A549 (cell line): ENCODE measurements at regions not wholly inside any gene's neighbourhood (a gene's known extent, or its start where the extent isn't known, plus 50 kb on each side); places are given as distances from the start of the nearest gene placed in this dataset.

Experiments used
- ATAC-seq, 2 experiments: fragments of 200-7000 bp in 1 of 2; fragments of >200 bp in 1 of 2; cut with Nextera tagmentation in 1 of 2; cut with Tn5 transposase in 1 of 2; 3 replicates each; pipeline versions ENCODE4 v1.8.0 to v1.9.1; 2018 to 2020; ENCODE audit warnings: mild to moderate bottlenecking in 1 of 2, moderate library complexity in 1 of 2
- CTCF ChIA-PET: fragments of 300-600 bp; sonication (Branson Sonifier 250); formaldehyde crosslinking; extraction: SDS; loops from one replicate; lab custom pipeline; 2021; ENCODE audit warnings: antibody characterized with exemption, inconsistent platforms; lab: Yijun Ruan, JAX
- POLR2A ChIA-PET: fragments of 350-600 bp; formaldehyde crosslinking; extraction: SDS; loops from one replicate; lab custom pipeline; 2021; ENCODE audit warnings: antibody characterized with exemption, inconsistent platforms; lab: Yijun Ruan, JAX
- DNase-seq, 2 experiments: peaks; one replicate each; pipeline versions ENCODE4 v3.0.0 to v3.0.0-alpha.2; 2011 to 2016; ENCODE audit warnings: low read depth in 1 of 2, low spot score in 1 of 2
- FAIRE-seq: peaks from 2 replicates; lab custom pipeline; 2011; peaks lifted over from hg19 to GRCh38; lab: Jason Lieb, UNC
- H3K27ac ChIP-seq, 2 experiments: fragments of >200 bp; sonication (Bioruptor Twin); formaldehyde crosslinking; 3 replicates each; pipeline ENCODE4 v1.5.1; 2016 to 2017
- H3K4me1 ChIP-seq: fragments of >200 bp; sonication (Bioruptor Twin); formaldehyde crosslinking; 3 replicates; pipeline ENCODE4 v1.6.1; 2016
- H3K4me2 ChIP-seq: fragments of >200 bp; sonication (Bioruptor Twin); formaldehyde crosslinking; 3 replicates; pipeline ENCODE4 v1.6.1; 2016
- H3K4me3 ChIP-seq: fragments of >200 bp; sonication (Bioruptor Twin); formaldehyde crosslinking; 3 replicates; pipeline ENCODE4 v1.5.1; 2016
- H3K9me3 ChIP-seq: fragments of >200 bp; sonication (Bioruptor Twin); formaldehyde crosslinking; 3 replicates; pipeline ENCODE4 v1.6.1; 2016
- ATOH8 ChIP-seq: fragments of 250-450 bp; sonication (Bioruptor Pico); IDR thresholded peaks from 2 replicates; pipeline ENCODE4 v1.5.0; 2020; ENCODE audit warnings: low read depth, mild to moderate bottlenecking, moderate library complexity
- BHLHE40 ChIP-seq: IDR thresholded peaks from 2 replicates; pipeline ENCODE4 v1.6.1; 2012; ENCODE audit warnings: low read depth, low read length, inconsistent platforms
- CBX2 ChIP-seq: fragments of 200-600 bp; sonication (generic); IDR thresholded peaks from 2 replicates; pipeline ENCODE4 v1.6.1; 2016; ENCODE audit warnings: low read depth, mild to moderate bottlenecking, borderline replicate concordance
- CEBPB ChIP-seq, 2 experiments: fragments of >200 bp in 1 of 2; sonication (Bioruptor Twin) in 1 of 2; formaldehyde crosslinking in 1 of 2; IDR thresholded peaks; 2 replicates each; pipeline ENCODE4 v1.6.1; 2012 to 2016
- CTCF ChIP-seq: fragments of >200 bp; sonication (Bioruptor Twin); formaldehyde crosslinking; IDR thresholded peaks from 3 replicates; pipeline ENCODE4 v1.5.1; 2016
- ELK1 ChIP-seq: fragments of 150-350 bp; IDR thresholded peaks from 2 replicates; pipeline ENCODE4 v1.6.1; 2014; ENCODE audit warnings: low read depth, mild to moderate bottlenecking, low read length
- FOSL2 ChIP-seq, 2 experiments: fragments of 450-650 bp in 1 of 2; fragments of >200 bp in 1 of 2; sonication (Bioruptor Twin) in 1 of 2; formaldehyde crosslinking; IDR thresholded peaks; 2 replicates each; pipeline versions ENCODE4 v1.5.0 to v1.6.1; 2016 to 2020; ENCODE audit warnings: mild to moderate bottlenecking in 1 of 2, moderate library complexity in 1 of 2
- FOXS1 ChIP-seq: fragments of 250-450 bp; sonication (Bioruptor Pico); IDR thresholded peaks from 2 replicates; pipeline ENCODE4 v1.5.0; 2020; ENCODE audit warnings: mild to moderate bottlenecking, moderate library complexity
- HDAC2 ChIP-seq: fragments of 200-600 bp; sonication (generic); IDR thresholded peaks from 2 replicates; pipeline ENCODE4 v1.6.1; 2016
- HEYL ChIP-seq: fragments of 250-450 bp; sonication (Bioruptor Pico); IDR thresholded peaks from 2 replicates; pipeline ENCODE4 v1.8.0; 2021; ENCODE audit warnings: mild to moderate bottlenecking, moderate library complexity
- HOXB13 ChIP-seq: fragments of 250-450 bp; sonication (Bioruptor Pico); IDR thresholded peaks from 2 replicates; pipeline ENCODE4 v1.5.0; 2020; ENCODE audit warnings: low read depth, mild to moderate bottlenecking, moderate library complexity
- HOXB5 ChIP-seq: fragments of 250-450 bp; sonication (Bioruptor Pico); IDR thresholded peaks from 2 replicates; pipeline ENCODE4 v1.5.0; 2020; ENCODE audit warnings: mild to moderate bottlenecking, moderate library complexity
- JUN ChIP-seq, 2 experiments: fragments of >200 bp; sonication (Bioruptor Twin); formaldehyde crosslinking; IDR thresholded peaks; 2 replicates in 1 of 2; 3 replicates in 1 of 2; pipeline ENCODE4 v1.6.1; 2016 to 2017
- NFE2L2 ChIP-seq: fragments of 150-350 bp; conservative IDR thresholded peaks from 2 replicates; pipeline ENCODE4 v1.6.1; 2014; ENCODE audit warnings: low read length
- NR3C1 ChIP-seq: fragments of >200 bp; sonication (Bioruptor Twin); formaldehyde crosslinking; IDR thresholded peaks from 3 replicates; pipeline ENCODE4 v1.6.1; 2017
- PHF8 ChIP-seq: fragments of 200-600 bp; sonication (generic); IDR thresholded peaks from 2 replicates; pipeline ENCODE4 v1.6.1; 2016; ENCODE audit warnings: low read depth, mild to moderate bottlenecking, antibody characterized with exemption, moderate library complexity, borderline replicate concordance
- RAD21 ChIP-seq, 2 experiments: fragments of >200 bp in 1 of 2; sonication (Bioruptor Twin) in 1 of 2; formaldehyde crosslinking in 1 of 2; IDR thresholded peaks in 1 of 2; conservative IDR thresholded peaks in 1 of 2; 2 replicates in 1 of 2; 3 replicates in 1 of 2; pipeline ENCODE4 v1.6.1; 2012 to 2018; ENCODE audit warnings: inconsistent platforms in 1 of 2
- REST ChIP-seq: fragments of 200-600 bp; sonication (generic); IDR thresholded peaks from 2 replicates; pipeline ENCODE4 v1.6.1; 2016; ENCODE audit warnings: antibody characterized with exemption, mild to moderate bottlenecking, moderate library complexity
- ZC3H11A ChIP-seq: fragments of 450-650 bp; IDR thresholded peaks from 2 replicates; pipeline ENCODE4 v1.6.1; 2014; ENCODE audit warnings: antibody characterized with exemption, mild to moderate bottlenecking

- TF ChIP-seq CTCF (no peak), HOXB5 (no peak), JUN (IDR thresholded peaks at IDR 0.05) (no peak), FOXS1 (CRISPR knock-in tag) (no peak), CBX2 (no peak), HDAC2 (no peak), RAD21 (conservative IDR thresholded peaks at IDR 0.05 in 1 of 2, IDR thresholded peaks at IDR 0.05 in 1 of 2) (no peak)
These were observed 68.5 kb upstream of the WDR75 start (continued) for GRCh38 chr2:189372688-189373257.

GRCh38 chr2:189374481-189374880, 66.8 kb upstream of the WDR75 start:
- DNase-seq = no peak
- H3K9me3 ChIP-seq = no peaks in the 10 kb centered on the region
- no peak for FAIRE-seq
- ChIA-PET POLR2A (no interaction called here), CTCF (interaction anchor here (0.6 kb wide), 1 partner anchor 860 kb away, joined by 3 read pairs; no protein-coding TSS in a partner anchor)
- TF ChIP-seq ATOH8 (no peak), HOXB13 (CRISPR knock-in tag) (no peak), REST (no peak), ELK1 (no peak), NFE2L2 (no peak), BHLHE40 (no peak)
- peak overlapping the region in 1 of 2 experiments; percentile 24; a peak in 1 of 6 replicates for H3K27ac ChIP-seq
- peaks cover 67% of the 10 kb centered on the region for H3K4me1 ChIP-seq
- peak overlapping the region; percentile 65 for H3K4me2 ChIP-seq
- ATAC-seq = no peak
- no peak overlapping the region for H3K4me3 ChIP-seq

GRCh38 chr2:189375842-189376241, 65.4 kb upstream of the WDR75 start:
- DNase-seq (no peak), ATAC-seq (no peak), FAIRE-seq (no peak)
- Histone ChIP-seq H3K4me1 (peaks cover 69% of the 10 kb centered on the region), H3K27ac (peak overlapping the region in 1 of 2 experiments; percentile 68; a peak in 2 of 6 replicates), H3K4me3 (no peak overlapping the region), H3K9me3 (no peaks in the 10 kb centered on the region), H3K4me2 (0 out of 3 replicates have a peak overlapping the region, but pooled peaks have one; percentile 5)
- POLR2A ChIA-PET = no interaction called here
- no peak for TF ChIP-seq HEYL (CRISPR knock-in tag)
- TF ChIP-seq ZC3H11A = no peak
- TF ChIP-seq ELK1 = no peak
- TF ChIP-seq FOSL2 (IDR thresholded peaks at IDR 0.05) = no peak
- TF ChIP-seq FOSL2 (CRISPR knock-in tag; IDR thresholded peaks at IDR 0.05) = no peak
- no peak for TF ChIP-seq CEBPB (IDR thresholded peaks at IDR 0.05)
- no peak for TF ChIP-seq NR3C1
- no peak for TF ChIP-seq PHF8
- CTCF ChIA-PET = no interaction called here
